ENCODE measurements at regions not wholly inside any gene's neighbourhood (a gene's known extent, or its start where the extent isn't known, plus 50 kb on each side); places are given as distances from the start of the nearest gene placed in this dataset.
"Not testable (repeated sequence)": the region's sequence is repeated elsewhere in the genome, so short reads cannot be mapped to it uniquely, and the experiment has no call there.

DNA sequence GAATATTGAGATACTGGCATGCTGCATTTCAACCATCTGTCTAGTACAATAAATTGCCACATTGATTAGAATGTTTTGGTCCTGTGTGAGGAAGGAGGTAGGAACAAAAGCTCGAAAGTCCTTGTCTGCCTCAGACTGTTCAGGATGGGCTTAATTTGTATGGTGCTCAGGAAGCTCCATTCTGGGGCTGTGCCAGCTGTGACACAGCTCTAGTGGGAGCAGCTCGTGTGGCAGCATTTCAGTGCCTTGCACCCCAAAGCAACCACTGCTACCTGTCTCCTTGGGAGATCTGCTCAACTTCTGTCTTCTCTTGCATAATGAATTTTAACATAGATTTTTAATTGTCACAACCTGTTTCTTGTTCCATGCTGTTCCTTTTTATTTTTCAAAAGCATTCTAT lies 144.4 kb upstream of the THUMPD2 start:
- DNase-seq = no peak

DNA sequence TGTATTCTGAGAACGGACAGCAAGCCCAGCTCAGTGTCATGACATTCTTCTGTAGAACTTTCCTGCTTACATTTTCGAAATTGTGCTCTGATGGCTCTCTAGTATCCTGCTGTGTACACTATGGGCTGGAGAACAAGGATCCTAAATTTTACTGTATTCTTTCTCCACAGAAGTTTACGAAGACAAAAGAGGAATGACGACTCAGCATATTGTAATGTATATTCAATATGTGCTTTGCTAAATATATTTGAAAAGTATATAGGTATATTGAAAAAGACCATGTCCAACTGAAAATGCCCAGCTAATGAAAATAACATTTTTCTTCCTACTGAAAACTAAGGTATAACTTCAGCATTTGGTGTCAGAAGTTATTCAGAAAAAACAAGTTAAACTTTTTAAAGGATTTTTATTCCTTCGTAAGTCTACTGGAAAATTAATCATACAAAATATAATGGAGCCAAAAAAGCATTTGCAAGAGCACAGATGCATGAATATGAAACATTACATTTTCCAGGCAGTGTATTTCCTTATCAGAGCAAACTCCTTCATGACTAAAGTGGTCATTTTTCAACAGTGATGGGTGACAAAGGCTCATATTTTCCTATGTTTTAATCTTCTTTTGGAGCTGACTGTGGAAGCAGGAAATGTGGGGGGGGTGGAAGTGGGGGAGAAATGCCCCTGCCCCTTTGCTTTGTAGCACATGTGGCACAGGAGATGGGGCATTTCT lies 143.8 kb upstream of the THUMPD2 start:
- no peak for DNase-seq

DNA sequence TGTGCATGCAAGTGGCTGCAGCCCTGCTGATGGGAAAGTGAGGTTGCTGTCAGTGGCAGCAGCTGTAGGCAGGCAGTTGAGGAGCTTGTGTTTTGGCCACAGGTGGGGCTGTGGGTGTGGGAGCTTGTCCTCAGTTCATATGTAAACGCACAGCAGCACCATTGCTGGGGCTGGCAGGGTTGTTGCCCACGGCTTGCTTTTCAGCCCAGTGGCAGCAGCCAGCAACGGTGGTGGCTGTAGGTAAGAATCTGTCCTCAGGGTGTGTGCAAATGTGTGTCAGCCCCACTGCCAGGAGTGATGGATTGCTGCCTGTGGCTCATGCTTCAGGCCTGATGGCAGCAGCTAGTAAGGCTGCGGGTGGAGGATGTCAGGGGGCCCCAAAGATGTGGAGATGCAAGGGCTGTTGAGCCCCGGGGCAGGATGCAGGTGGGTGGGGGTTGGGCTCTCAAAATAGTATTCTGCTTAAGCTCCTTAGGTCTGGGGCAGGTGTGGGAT lies 141.3 kb upstream of the THUMPD2 start:
- no peak for DNase-seq

DNA sequence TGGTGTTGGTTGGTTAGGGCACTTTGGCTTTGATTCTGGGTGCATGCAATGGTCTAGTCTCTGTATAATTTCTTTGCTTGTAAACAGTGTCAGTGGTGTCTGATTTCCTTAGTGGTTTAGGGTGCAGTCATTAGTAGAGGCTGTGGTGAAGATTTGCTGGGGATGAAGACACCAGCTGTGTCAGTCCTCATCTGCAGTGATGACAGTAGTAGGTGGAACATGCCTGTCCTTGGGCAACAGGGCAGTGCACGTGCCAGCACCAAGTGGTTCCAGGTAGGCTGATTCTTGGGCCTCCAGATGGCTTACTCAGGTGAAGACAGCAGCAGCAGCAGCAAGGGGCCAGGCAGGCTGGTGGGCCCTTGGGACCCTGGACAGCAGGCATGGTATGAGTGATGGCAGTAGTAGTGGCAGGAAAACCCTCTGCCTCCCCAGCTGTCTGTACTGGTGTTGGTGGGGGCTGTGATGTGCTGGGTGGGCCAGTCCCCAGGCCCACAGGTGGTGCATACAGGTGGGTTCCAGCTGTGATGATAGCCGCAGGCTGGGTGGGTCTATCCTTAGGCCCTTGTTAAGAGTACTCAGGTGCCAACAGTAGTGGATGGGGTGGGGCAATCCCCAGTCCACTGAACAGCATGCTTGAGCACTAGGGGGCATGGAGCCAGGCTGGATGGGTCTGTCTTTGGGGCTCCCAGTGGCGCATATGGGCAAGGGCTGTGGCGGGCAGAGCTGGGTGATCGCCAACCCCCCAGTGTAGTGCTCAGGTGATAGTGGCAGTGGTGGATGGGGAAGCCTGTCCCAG lies 140.7 kb upstream of the THUMPD2 start:
- no peak for DNase-seq

DNA sequence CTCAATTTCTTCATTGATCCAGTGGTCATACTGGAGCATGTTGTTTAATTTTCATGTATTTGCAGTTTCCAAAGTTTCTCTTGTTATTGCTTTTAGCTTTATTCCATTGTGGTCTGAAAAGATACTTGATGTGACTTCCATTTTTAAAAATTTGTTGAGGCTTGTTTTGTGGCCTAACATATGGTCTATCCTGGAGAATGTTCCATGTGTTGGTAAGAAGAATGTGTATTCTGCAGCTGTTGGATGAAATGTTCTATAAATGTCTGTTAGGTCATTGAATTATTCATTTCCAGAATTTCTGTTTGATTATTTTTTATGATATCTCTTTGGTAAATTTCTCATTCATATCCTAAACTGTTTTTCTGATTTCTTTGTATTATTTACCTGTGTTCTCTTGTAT lies 139.8 kb upstream of the THUMPD2 start:
- DNase-seq = no peak

DNA sequence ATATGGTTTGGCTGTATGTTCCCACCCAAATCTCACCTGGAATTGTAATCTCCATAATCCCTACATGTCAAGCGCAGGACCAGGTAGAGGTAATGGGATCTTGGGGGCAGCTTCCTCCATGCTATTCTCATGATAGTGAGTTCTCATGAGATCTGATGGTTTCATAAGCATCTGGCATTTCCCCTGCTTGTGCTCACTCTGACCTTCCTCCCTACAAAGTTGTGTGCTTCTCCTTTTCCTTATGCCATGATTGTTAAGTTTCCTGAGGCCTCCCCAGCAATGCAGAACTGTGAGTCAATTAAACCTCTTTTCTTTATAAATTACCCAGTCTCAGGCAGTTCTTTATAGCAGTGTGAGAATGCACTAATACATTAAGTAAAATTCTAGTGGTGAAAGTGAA lies 138.3 kb upstream of the THUMPD2 start:
- DNase-seq = not testable (repeated sequence)

DNA sequence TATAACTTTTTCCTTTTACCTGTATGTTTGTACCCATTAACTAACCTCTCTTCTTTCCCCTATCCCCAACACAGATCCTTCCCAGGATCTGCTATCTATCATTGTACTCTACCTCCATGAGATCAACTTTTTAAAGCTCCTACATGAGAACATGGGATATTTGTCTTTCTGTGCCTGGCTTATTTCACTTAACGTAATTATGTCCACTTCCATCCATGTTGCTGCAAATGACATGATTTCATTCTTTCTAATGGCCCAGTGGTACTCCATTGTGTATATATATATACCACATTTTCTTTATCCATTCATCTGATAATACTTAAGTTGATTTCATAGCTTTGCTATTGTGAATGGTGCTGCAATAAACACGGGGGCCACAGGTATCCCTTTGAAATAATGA lies 135.9 kb upstream of the THUMPD2 start:
- no peak for DNase-seq

DNA sequence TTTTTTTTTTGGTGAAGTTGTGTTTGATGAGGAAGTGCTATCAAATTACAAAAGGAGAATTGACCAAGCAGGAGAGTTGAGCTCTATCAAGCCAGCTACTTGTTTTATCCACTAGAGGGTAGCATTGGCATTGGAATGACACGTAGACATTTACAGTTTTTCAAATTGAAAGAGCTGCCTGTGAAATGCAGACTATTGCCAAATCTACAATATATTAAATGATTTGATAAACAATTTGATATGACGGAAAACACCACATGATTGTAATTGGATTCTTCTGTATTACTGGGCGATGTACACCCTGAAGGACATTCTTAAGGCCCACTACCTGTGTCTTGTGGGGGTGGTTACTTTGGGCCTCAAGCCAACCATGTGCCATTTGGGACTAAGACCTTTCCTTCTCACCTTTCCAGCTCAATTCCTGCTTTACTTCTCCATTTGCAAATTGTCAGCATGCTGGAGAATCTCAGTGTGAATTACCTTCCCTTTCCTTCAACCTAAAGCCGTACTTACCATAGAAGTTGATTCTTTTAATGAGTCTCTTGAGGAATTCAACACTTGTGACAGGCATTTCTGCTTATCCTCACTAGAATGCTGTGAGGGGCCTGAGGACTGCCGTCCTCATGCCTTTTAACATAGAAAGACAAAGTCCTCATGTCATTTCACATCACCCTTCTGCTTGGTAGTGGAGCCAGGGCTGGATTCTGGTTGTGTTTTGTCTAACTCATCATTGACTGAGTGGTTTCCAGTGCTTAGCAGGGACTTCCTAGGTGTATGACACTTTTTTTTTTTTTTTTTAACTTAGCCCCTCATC lies 134.8 kb upstream of the THUMPD2 start:
- DNase-seq = no peak

DNA sequence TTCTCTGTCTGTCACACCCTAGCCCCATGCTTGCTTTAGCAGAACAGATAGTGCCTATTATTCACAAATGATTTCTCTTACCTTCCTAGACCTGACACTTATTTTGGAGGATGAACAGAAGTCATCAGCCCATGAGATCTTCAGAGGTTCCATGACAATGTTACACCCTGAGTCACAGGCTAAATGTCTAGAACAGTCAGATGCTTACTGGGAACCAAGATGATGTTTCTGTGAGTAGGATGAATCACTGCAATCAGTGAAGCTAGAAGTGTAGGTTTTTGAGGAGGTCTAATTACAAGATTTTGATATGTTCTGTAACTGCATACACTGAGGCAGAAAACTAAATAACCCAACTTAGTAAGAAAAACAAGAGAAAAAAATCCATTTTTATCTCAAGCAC lies 123.0 kb upstream of the THUMPD2 start:
- no peak for DNase-seq

DNA sequence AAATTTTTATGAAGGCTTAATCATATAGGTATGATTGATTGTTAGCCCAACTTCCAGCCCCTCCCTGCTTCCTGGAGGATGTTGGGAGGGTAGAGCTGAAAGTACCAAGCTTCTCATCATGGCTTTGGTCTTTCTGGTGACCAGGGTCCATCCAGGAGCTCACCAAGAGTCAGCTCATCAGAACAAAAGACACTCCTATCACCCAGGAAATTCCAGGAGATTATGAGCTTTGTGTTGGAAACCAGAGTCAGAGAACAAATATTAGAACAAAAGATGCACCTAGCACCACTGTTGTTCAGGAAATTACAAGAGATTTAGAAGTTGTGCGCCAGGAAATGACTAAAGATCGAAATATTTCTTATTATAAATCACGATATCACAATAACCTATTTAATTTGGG lies 119.9 kb upstream of the THUMPD2 start:
- no peak for DNase-seq

DNA sequence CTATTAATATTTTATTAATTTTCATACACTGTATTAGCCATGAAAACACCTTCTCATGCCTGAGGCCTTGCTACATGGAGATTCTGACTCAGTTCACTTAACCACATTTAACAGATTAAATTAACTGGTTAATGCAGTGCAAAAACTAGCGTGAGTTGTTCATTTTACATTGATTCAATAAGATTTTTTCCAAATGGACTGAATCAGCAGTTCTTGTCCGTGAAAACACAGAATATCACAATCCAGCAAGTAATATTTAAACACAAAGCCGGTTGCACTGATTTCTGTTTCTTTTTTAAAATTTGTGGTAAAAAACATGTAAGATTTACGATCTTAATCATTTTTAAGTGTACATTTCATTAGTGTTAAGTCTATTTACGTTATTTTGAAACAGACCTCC lies 118.2 kb upstream of the THUMPD2 start:
- no peak for DNase-seq

DNA sequence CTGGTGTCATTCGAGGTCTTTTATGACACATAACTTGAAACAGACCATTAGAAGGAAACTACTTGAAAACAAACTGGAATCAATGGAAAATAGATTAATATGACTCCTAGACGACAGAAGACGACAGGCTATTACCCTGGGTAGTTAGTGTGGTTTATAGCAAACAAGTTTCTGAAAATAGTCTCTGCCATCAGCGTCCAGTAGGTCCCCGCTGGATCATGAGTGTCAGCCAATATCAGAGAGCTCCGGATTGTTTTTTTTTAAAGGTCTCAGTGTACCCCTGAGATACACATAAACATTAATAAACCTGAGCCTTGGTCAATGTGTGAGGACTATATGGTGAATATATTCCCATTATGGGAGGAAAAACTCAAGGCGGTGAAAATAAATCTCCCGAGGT lies 115.0 kb upstream of the THUMPD2 start:
- no peak for DNase-seq

DNA sequence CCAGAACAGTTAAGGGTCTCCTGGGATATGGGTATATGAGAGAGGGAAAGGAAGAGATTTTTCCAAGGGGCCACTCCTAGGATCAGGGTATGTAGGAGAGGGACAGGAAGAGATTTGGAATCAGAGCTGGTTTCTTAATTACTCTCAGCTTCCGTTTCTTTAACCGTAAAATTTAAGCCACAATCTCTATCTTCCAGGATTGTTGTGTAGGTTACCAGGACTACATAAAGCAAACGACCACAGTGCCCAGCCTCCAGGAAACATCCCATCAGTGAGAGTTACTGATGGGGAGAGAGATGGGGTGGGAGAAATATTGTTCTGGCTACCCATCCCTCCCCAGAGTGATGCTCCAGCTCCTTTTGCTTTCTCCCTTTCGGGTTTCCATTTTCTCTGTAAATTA lies 114.6 kb upstream of the THUMPD2 start:
- no peak for DNase-seq

DNA sequence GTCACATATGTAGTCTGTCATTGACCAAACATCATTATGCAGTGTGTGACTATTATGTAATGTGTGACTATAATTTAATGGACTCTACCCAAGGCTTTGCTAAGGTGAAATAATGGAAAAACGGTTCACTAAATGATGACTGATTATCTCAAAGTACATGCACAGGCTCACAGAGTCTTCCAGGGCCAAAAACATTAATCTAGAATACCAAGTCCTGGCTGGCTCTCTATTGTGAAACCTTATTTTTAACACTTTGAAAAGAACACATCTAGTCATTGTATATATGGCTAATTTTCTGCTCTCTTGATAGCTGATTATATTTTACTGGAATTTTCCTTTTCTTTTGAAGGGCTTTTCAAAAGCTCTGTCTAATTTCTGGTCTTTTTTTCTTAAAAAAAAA lies 102.9 kb upstream of the THUMPD2 start:
- DNase-seq = no peak

DNA sequence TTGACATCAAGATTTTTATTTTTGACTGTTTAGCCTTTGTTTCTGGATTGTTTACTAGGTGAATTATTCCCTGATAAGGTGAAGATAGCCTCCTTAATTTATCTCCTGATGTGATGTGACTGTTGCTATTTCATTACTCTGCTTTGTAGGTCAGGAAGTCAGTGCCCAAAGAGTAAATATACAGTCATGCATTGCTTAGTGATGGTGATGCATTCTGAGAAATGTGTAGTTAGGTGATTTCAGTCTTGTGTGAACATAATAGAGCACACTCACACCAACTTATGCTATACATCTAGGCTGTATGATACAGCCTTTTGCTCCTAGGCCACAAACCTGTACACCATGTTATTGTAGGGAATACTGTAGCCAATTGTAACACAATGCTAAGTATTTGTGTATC lies 102.4 kb upstream of the THUMPD2 start:
- no peak for DNase-seq

DNA sequence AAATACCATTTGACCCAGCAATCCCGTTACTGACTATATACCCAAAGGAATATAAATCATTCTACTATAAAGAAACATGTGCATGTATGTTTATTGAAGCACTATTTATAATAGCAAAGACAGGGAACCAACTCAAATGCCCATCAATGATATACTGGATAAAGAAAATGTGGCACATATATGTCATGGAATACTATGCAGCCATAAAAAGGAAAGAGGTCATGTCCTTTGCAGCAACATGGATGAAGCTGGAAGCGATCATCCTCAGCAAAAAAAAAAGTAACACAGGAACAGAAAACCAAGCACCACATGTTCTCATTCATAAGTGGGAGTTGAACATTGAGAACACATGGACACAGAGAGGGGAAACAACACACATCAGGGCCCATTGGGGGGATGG lies 99.9 kb upstream of the THUMPD2 start:
- DNase-seq = not testable (repeated sequence)

DNA sequence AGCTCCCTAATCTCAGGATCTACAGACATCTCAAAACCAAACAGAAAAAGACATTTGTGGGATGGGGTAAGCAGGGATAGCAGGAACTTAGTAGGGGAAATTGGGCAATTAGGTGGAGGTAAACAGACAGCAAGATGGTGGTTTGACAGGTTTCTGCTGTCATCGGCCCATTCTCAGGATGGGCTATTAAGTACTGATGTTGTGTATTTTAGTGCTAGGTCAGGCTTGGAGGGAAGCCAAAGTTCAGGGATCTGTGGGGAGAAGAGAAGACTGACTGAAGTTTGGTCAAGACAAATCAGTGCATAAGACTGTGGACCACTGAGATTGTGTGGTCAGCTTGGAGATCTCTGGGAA lies 96.8 kb upstream of the THUMPD2 start:
- no peak for DNase-seq

DNA sequence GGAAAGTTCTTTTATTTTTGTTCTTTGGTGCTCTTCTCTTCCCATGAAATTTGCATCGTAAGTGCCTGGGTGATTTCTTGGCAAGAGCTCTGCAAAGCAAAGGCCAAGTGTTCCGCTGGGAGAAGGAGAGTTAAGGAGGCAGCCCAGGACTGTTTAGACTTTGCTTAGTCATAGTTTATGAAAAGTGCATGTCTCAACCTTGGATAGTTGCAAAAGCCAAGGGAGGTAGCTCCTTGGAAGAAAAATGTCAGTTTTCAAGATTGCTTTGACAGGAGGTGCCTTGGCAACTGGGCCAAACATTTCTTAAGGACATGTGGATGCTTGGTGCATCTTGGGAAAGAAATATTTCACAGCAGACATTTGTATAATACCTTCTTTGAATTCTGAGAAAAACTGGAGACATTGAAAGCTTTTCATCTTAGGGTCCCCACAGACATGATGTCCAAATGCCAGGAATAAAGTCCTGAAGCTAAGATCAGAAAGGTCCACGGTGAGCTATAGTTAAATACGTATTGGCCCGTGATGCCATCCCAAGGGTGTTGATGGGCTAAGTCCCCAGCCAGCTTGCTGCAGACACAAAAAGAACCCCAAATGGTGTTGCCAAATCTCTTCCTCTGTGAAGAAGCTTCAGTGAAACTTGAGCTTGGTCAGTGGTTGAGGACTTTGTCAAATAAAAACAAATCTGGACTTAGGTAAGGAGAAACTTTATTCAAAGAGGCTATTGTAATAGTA lies 96.3 kb upstream of the THUMPD2 start:
- DNase-seq = no peak

DNA sequence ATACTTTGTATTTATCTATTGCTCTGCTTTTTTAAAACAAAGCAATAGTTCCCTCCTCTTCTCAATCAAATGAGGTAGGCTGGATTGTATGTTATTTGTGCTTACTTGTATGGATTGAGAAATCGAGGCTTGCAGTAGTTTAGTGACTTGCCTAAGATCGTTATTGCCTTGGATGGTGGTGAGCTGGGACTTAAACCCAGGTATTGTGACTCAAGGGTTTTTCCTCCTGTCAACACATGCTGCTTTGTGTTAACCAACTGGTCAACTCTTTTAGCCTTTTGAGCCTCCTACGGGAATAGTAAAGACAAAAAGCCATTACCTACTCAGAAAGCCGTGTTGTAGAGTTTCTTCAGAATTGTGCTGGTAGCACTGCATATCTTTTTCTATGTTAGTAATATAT lies 95.2 kb upstream of the THUMPD2 start:
- DNase-seq = no peak

DNA sequence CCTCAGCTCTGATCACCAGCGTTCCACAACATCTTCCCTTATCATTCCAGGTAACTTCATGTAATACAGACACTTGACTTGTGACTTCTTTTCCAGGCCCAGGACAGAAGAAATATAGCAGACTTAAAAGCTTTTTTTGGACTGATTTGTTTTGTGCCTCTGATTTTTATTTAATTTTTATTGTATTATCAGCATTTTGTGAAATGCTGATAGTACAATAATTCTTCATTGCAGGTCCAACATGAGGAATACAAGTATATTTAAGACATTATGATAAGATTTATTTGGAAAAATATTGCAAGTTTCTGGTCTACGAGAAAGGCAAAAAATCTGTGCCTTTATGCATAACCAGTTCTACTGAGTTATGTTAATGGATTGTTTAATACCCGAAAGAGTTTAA lies 94.5 kb upstream of the THUMPD2 start:
- DNase-seq = no peak

DNA sequence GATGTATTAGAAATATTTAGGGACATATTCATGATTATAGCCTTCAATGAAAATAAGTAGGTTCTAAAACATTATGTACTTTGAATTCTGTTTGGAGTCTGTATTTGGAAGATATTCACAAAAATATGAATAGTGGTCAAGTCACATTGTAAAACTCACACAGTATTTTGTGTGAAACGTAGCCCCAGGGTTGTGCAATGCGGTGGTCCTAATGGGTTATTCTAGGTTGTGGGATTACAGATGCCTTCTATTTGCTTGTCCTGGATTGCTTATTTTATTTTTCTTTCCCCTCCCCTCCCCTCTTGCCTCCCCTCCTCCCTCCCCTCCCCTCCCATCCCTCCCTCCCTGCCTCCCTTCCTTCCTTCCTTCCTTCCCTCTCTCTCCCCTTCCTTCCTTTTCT lies 93.7 kb upstream of the THUMPD2 start:
- DNase-seq = no peak

DNA sequence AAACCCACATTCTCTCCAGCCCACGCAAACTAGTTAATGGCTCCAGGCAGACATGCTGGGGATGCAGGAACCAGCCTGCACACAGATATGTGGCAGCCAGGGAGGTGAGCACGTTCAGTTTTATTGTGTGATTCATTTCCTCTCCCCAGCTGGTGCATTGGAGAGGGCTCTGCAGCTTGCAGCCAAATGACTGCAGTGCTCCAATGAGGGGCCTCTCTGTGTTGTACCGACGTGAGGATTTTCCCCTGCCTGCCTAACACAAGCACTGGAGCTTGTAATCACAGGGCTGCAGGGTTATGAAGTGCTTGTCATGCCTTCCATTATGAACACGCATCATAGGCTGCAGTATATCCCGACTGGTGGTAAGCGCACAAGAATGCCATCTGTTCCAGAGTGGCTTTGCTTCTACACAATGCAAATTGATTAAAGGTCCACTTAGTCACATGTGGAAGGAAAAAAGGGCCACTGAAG lies 92.3 kb upstream of the THUMPD2 start:
- DNase-seq = no peak

DNA sequence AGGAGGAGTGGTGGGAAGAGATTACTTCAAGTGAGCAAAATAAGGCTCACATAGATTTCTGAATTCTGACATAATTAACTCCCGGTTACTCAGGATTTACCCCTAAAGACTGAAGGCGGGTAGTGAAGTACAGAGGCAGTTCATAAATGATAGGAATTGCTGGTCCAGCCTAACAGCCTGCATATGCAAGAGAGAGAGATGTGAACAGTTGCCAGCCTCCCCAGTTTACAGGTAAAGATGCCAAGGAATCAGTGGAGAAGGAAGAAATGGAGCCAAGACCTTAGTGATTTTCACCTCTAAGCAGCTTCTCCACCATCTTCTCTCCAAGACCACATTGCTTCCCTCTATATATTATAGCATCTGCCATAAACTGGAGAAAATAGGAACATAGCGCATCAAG lies 91.8 kb upstream of the THUMPD2 start:
- DNase-seq = no peak

Data from NK-92 treated with Interleukin-12 subunit alpha and Interleukin-12 subunit beta, amount 100 ng/mL, for 24 hours (cell line).